H9 (cell line): ENCODE measurements at regions not wholly inside any gene's neighbourhood (a gene's known extent, or its start where the extent isn't known, plus 50 kb on each side); places are given as distances from the start of the nearest gene placed in this dataset.

Experiments
- DNase-seq: peaks from one replicate; pipeline ENCODE4 v3.0.0-alpha.2; 2017
- H2AFZ ChIP-seq: one replicate; pipeline ENCODE4 v1.6.1; 2013; ENCODE audit warnings: mild to moderate bottlenecking, low read length, control low read depth, moderate library complexity
- H2AK5ac ChIP-seq: 2 replicates; pipeline ENCODE4 v1.6.1; 2013; ENCODE audit warnings: low read length, control low read depth, mixed read lengths; ENCODE audit not compliant: insufficient read length
- H2BK120ac ChIP-seq: one replicate; pipeline ENCODE4 v1.6.1; 2013; ENCODE audit warnings: low read depth, mild to moderate bottlenecking, low read length, control low read depth, inconsistent platforms; ENCODE audit not compliant: poor library complexity, severe bottlenecking
- H2BK12ac ChIP-seq: 2 replicates; pipeline ENCODE4 v1.6.1; 2013; ENCODE audit warnings: low read length, control low read depth, mixed read lengths, low read depth; ENCODE audit not compliant: insufficient read length
- H2BK15ac ChIP-seq: 2 replicates; pipeline ENCODE4 v1.6.1; 2013; ENCODE audit warnings: low read depth, low read length, control low read depth
- H2BK20ac ChIP-seq: one replicate; pipeline ENCODE4 v1.6.1; 2013; ENCODE audit warnings: low read depth, mild to moderate bottlenecking, low read length, control low read depth, inconsistent platforms; ENCODE audit not compliant: poor library complexity, severe bottlenecking
- H2BK5ac ChIP-seq: 2 replicates; pipeline ENCODE4 v1.6.1; 2013; ENCODE audit warnings: low read length, control low read depth, mixed read lengths; ENCODE audit not compliant: insufficient read length
- H3K14ac ChIP-seq: 2 replicates; pipeline ENCODE4 v1.6.1; 2013; ENCODE audit warnings: low read length, control low read depth; ENCODE audit not compliant: insufficient read depth
- H3K18ac ChIP-seq: 2 replicates; pipeline ENCODE4 v1.6.1; 2013; ENCODE audit warnings: low read depth, mild to moderate bottlenecking, mixed read lengths, low read length, control low read depth; ENCODE audit not compliant: insufficient read length
- H3K23ac ChIP-seq: 2 replicates; pipeline ENCODE4 v1.6.1; 2013; ENCODE audit warnings: low read length, control low read depth, mixed read lengths, low read depth; ENCODE audit not compliant: insufficient read length
- H3K23me2 ChIP-seq: 2 replicates; pipeline ENCODE4 v1.6.1; 2013; ENCODE audit warnings: low read depth, mild to moderate bottlenecking, mixed read lengths, low read length, control low read depth; ENCODE audit not compliant: insufficient read length, poor library complexity, severe bottlenecking
- H3K27ac ChIP-seq: 2 replicates; pipeline ENCODE4 v1.5.1; 2013; ENCODE audit warnings: low read length, control low read depth, mixed read lengths, low read depth; ENCODE audit not compliant: insufficient read length
- H3K27me3 ChIP-seq: 2 replicates; pipeline ENCODE4 v1.6.1; 2013; ENCODE audit warnings: low read length, control low read depth, inconsistent platforms; ENCODE audit not compliant: insufficient read depth
- H3K4ac ChIP-seq: 2 replicates; pipeline ENCODE4 v1.6.1; 2013; ENCODE audit warnings: low read depth, mild to moderate bottlenecking, control low read depth, inconsistent platforms, low read length, moderate library complexity
- H3K4me1 ChIP-seq: 2 replicates; pipeline ENCODE4 v1.6.1; 2013; ENCODE audit warnings: low read length, control low read depth, inconsistent platforms; ENCODE audit not compliant: insufficient read depth
- H3K4me2 ChIP-seq: 2 replicates; pipeline ENCODE4 v1.6.1; 2013; ENCODE audit warnings: low read length, control low read depth, mixed read lengths; ENCODE audit not compliant: insufficient read length, insufficient read depth
- H3K56ac ChIP-seq: 2 replicates; pipeline ENCODE4 v1.6.1; 2013; ENCODE audit warnings: low read depth, mild to moderate bottlenecking, mixed read lengths, low read length, control low read depth; ENCODE audit not compliant: insufficient read length
- H3K79me1 ChIP-seq: 2 replicates; pipeline ENCODE4 v1.6.1; 2013; ENCODE audit warnings: low read depth, mild to moderate bottlenecking, moderate library complexity, low read length, control low read depth, inconsistent platforms; ENCODE audit not compliant: insufficient read depth, poor library complexity, severe bottlenecking
- H3K79me2 ChIP-seq: 2 replicates; pipeline ENCODE4 v1.6.1; 2013; ENCODE audit warnings: low read length, control low read depth, inconsistent platforms; ENCODE audit not compliant: insufficient read depth
- H3K9ac ChIP-seq: 2 replicates; pipeline ENCODE4 v1.6.1; 2013; ENCODE audit warnings: low read length, control low read depth, mixed read lengths; ENCODE audit not compliant: insufficient read length; ENCODE audit errors: extremely low read depth
- H3K9me3 ChIP-seq: one replicate; pipeline ENCODE4 v1.6.1; 2013; ENCODE audit warnings: low read depth, low read length, inconsistent platforms; ENCODE audit not compliant: control insufficient read depth
- H3T11ph ChIP-seq: one replicate; pipeline ENCODE4 v1.6.1; 2013; ENCODE audit warnings: mild to moderate bottlenecking, low read length, control low read depth, inconsistent platforms
- H4K20me1 ChIP-seq: one replicate; pipeline ENCODE4 v1.6.1; 2013; ENCODE audit not compliant: control insufficient read depth, insufficient read length, insufficient read depth
- H4K5ac ChIP-seq: 2 replicates; pipeline ENCODE4 v1.6.1; 2013; ENCODE audit warnings: low read depth, mild to moderate bottlenecking, mixed read lengths, low read length, control low read depth; ENCODE audit not compliant: insufficient read length
- H4K8ac ChIP-seq: replicated peaks from 2 replicates; pipeline ENCODE4 v1.6.1; 2013; ENCODE audit warnings: low read length, control low read depth, mixed read lengths, low read depth; ENCODE audit not compliant: insufficient read length
- H4K91ac ChIP-seq: 2 replicates; pipeline ENCODE4 v1.6.1; 2013; ENCODE audit warnings: low read depth, mild to moderate bottlenecking, moderate library complexity, mixed read lengths, low read length, control low read depth; ENCODE audit not compliant: insufficient read length
- H3K27ac Mint-ChIP-seq, 3 experiments: 2 replicates in 2 of 3; 3 replicates in 1 of 3; pipeline ENCODE4 v1.8.0; 2020 to 2021; ENCODE audit warnings: mixed read lengths in 3 of 3, mild to moderate bottlenecking in 1 of 3, moderate library complexity in 1 of 3
- H3K27me3 Mint-ChIP-seq: 2 replicates; pipeline ENCODE4 v1.8.0; 2021; ENCODE audit warnings: low read depth, mild to moderate bottlenecking, moderate library complexity, mixed read lengths
- H3K36me3 Mint-ChIP-seq, 3 experiments: 2 replicates in 2 of 3; 3 replicates in 1 of 3; pipeline ENCODE4 v1.8.0; 2020 to 2021; ENCODE audit warnings: low read depth in 3 of 3, mixed read lengths in 3 of 3; ENCODE audit not compliant: insufficient read depth in 1 of 3
- H3K4me1 Mint-ChIP-seq, 2 experiments: 2 replicates each; pipeline ENCODE4 v1.8.0; 2020; ENCODE audit warnings: mixed read lengths in 2 of 2
- H3K4me3 Mint-ChIP-seq, 2 experiments: 2 replicates in 1 of 2; 3 replicates in 1 of 2; pipeline ENCODE4 v1.8.0; 2020 to 2021; ENCODE audit warnings: mild to moderate bottlenecking in 2 of 2, mixed read lengths in 2 of 2, moderate library complexity in 1 of 2
- H3K9me3 Mint-ChIP-seq, 2 experiments: 2 replicates in 1 of 2; 3 replicates in 1 of 2; pipeline ENCODE4 v1.8.0; 2020; ENCODE audit warnings: mild to moderate bottlenecking in 2 of 2, mixed read lengths in 2 of 2, moderate library complexity in 1 of 2
- CTCF ChIP-seq: fragments of 200-600 bp; sonication (generic); conservative IDR thresholded peaks from 3 replicates; pipeline ENCODE4 v1.8.0; 2021; ENCODE audit warnings: antibody characterized with exemption, mild to moderate bottlenecking
- WGBS: extraction: QIAGEN DNeasy Blood & Tissue Kit; methylation state at CpG from one replicate; pipeline ENCODE4 v1.1.7; 2013; ENCODE audit warnings: missing lambda C conversion rate, low lambda C conversion rate, mixed read lengths; ENCODE audit not compliant: insufficient read length; ENCODE audit errors: extremely low coverage; 5-methylcytosine and 5-hydroxymethylcytosine counted together

- H3K27ac Mint-ChIP-seq, result no peak overlapping the region
Measured at GRCh38 chr16:51867386-51868065, 679.4 kb downstream of the TOX3 start.

More at GRCh38 chr16:51867386-51868065, 679.4 kb downstream of the TOX3 start:
- Histone ChIP-seq H3T11ph (no peak overlapping the region), H3K23ac (no peak overlapping the region), H4K5ac (no peak overlapping the region), H2AK5ac (no peak overlapping the region), H4K20me1 (no peaks in the 10 kb centered on the region), H2BK120ac (no peak overlapping the region), H3K27me3 (no peaks in the 10 kb centered on the region), H3K9ac (no peak overlapping the region), H2AFZ (no peak overlapping the region), H3K9me3 (no peaks in the 10 kb centered on the region), H3K4me1 (no peaks in the 10 kb centered on the region), H2BK15ac (no peak overlapping the region), H4K8ac (no peak overlapping the region), H2BK5ac (no peak overlapping the region), H3K27ac (no peak overlapping the region), H3K4ac (no peak overlapping the region), H2BK12ac (no peak overlapping the region), H3K4me2 (no peak overlapping the region), H4K91ac (no peak overlapping the region), H3K14ac (no peak overlapping the region), H3K79me2 (no peaks in the 10 kb centered on the region), H3K56ac (no peak overlapping the region), H3K23me2 (no peaks in the 10 kb centered on the region), H3K79me1 (no peaks in the 10 kb centered on the region), H3K18ac (no peak overlapping the region), H2BK20ac (no peak overlapping the region)
- no peak for TF ChIP-seq CTCF
- no peaks in the 10 kb centered on the region; the same call in 1 of the 2 replicates for H3K27me3 Mint-ChIP-seq
- DNase-seq, result no peak
- H3K9me3 Mint-ChIP-seq, result no peaks in the 10 kb centered on the region
- peaks cover 7 to 15% of the 10 kb centered on the region in 2 experiments for H3K4me1 Mint-ChIP-seq
- no peak overlapping the region for H3K4me3 Mint-ChIP-seq
- no peaks in the 10 kb centered on the region for H3K36me3 Mint-ChIP-seq
- WGBS, result no CpG with 5 or more reads among the region's 8 CpGs
